K562 (cell line): ENCODE measurements at regions not wholly inside any gene's neighbourhood (a gene's known extent, or its start where the extent isn't known, plus 50 kb on each side); places are given as distances from the start of the nearest gene placed in this dataset.

Source experiments
- ATAC-seq: fragments of 200-7000 bp; cut with Tn5 transposase; 3 replicates; pipeline ENCODE4 v1.9.1; 2020; ENCODE audit warnings: moderate library complexity
- BruUV-seq: library from RNA; stranded (reverse); fragments of 400-500 nt; replicated peaks from 2 replicates; lab custom pipeline; 2021; lab: Mats Ljungman, UMichigan
- CTCF ChIA-PET: fragments of 300-600 bp; formaldehyde crosslinking; extraction: SDS; loops from one replicate; lab custom pipeline; 2021; ENCODE audit warnings: low intra/inter-chr PET ratio; lab: Yijun Ruan, JAX
- POLR2A ChIA-PET: fragments of 300-600, 350-650 bp; sonication (Branson Sonifier 250); formaldehyde crosslinking; extraction: SDS; loops from one replicate; lab custom pipeline; 2021; ENCODE audit warnings: antibody characterized with exemption, inconsistent platforms; lab: Yijun Ruan, JAX
- DNase-seq, 4 experiments: peaks; one replicate each; pipeline versions ENCODE4 v3.0.0 to v3.0.0-alpha.2; 2011 to 2018; ENCODE audit warnings: low spot score in 3 of 4, mixed read lengths in 3 of 4; ENCODE audit errors: extremely low read depth in 1 of 4
- FAIRE-seq: peaks from 2 replicates; lab custom pipeline; 2011; peaks lifted over from hg19 to GRCh38; lab: Jason Lieb, UNC
- H2AFZ ChIP-seq: 2 replicates; pipeline ENCODE4 v1.6.0; 2011; ENCODE audit warnings: low read depth, low read length, control low read depth, inconsistent platforms
- H3K27ac ChIP-seq: fragments of 200-600 bp; 3 replicates; pipeline ENCODE4 v1.8.0; 2011; ENCODE audit warnings: low read depth, mild to moderate bottlenecking, control low read depth, inconsistent platforms, low read length, moderate library complexity, mixed read lengths; ENCODE audit errors: extremely low read depth
- H3K27me3 ChIP-seq, 2 experiments: fragments of 300-600 bp in 1 of 2; 2 replicates in 1 of 2; 3 replicates in 1 of 2; pipeline versions ENCODE4 v1.6.0 to v1.8.0; 2011; ENCODE audit warnings: inconsistent platforms in 2 of 2, low read length in 2 of 2, mild to moderate bottlenecking in 1 of 2, mixed read lengths in 1 of 2, moderate library complexity in 1 of 2; ENCODE audit not compliant: control insufficient read depth in 2 of 2, insufficient read depth in 2 of 2
- H3K36me3 ChIP-seq: fragments of 300-600 bp; 3 replicates; pipeline ENCODE4 v1.8.0; 2011; ENCODE audit warnings: mild to moderate bottlenecking, low read length, inconsistent platforms; ENCODE audit not compliant: control insufficient read depth, insufficient read depth
- H3K4me1 ChIP-seq, 2 experiments: fragments of 200-600 bp in 1 of 2; replicated peaks in 1 of 2; 2 replicates in 1 of 2; 3 replicates in 1 of 2; pipeline versions ENCODE4 v1.5.1 to v1.8.0; 2011; ENCODE audit warnings: inconsistent platforms in 2 of 2, low read length in 2 of 2, mild to moderate bottlenecking in 1 of 2, mixed read lengths in 1 of 2, moderate library complexity in 1 of 2; ENCODE audit not compliant: control insufficient read depth in 2 of 2, insufficient read depth in 2 of 2
- H3K4me2 ChIP-seq: 2 replicates; pipeline ENCODE4 v1.6.1; 2011; ENCODE audit warnings: low read length, control low read depth, inconsistent platforms, mixed read lengths; ENCODE audit not compliant: insufficient read depth
- H3K4me3 ChIP-seq: fragments of 200-600 bp; sonication (generic), shearing (Covaris generic); 2 replicates; pipeline ENCODE4 v1.5.1; 2016; ENCODE audit warnings: control low read depth, inconsistent platforms
- H3K79me2 ChIP-seq: fragments of 200-600 bp; 3 replicates; pipeline ENCODE4 v1.8.0; 2011; ENCODE audit warnings: low read length, inconsistent platforms; ENCODE audit not compliant: control insufficient read depth, insufficient read depth
- H3K9ac ChIP-seq, 2 experiments: 2 replicates each; pipeline versions ENCODE4 v1.6.0 to v1.6.1; 2011; ENCODE audit warnings: low read depth in 2 of 2, low read length in 2 of 2, control low read depth in 1 of 2, inconsistent platforms in 1 of 2, mild to moderate bottlenecking in 1 of 2, mixed read lengths in 1 of 2; ENCODE audit not compliant: insufficient read depth in 1 of 2
- H3K9me1 ChIP-seq: one replicate; pipeline ENCODE4 v1.6.0; 2011; ENCODE audit warnings: inconsistent platforms, mild to moderate bottlenecking, low read length, moderate library complexity; ENCODE audit not compliant: control insufficient read depth, insufficient read depth
- H3K9me3 ChIP-seq: replicated peaks from 2 replicates; pipeline ENCODE4 v1.5.1; 2011; ENCODE audit warnings: low read depth, low read length, inconsistent platforms; ENCODE audit not compliant: control insufficient read depth, insufficient read depth
- H4K20me1 ChIP-seq: replicated peaks from 2 replicates; pipeline ENCODE4 v1.6.1; 2011; ENCODE audit warnings: low read length, inconsistent platforms, mixed read lengths; ENCODE audit not compliant: control insufficient read depth, insufficient read depth
- ELF2 ChIP-seq: fragments of 250-450 bp; sonication (Bioruptor Pico); IDR thresholded peaks from 2 replicates; pipeline ENCODE4 v1.5.0; 2021; ENCODE audit warnings: mild to moderate bottlenecking
- FOXJ3 ChIP-seq: sonication (generic); formaldehyde crosslinking; IDR thresholded peaks from 2 replicates; pipeline ENCODE4 v1.4.0; 2020; ENCODE audit warnings: mild to moderate bottlenecking, missing genetic modification reagents
- IFI16 ChIP-seq: fragments of 250-450 bp; sonication (Bioruptor Pico); IDR thresholded peaks from 2 replicates; pipeline ENCODE4 v2.1.2; 2022; ENCODE audit warnings: mild to moderate bottlenecking, inconsistent platforms
- KLF1 ChIP-seq: fragments of 450-650 bp; IDR thresholded peaks from 2 replicates; pipeline ENCODE4 v1.6.1; 2016; ENCODE audit warnings: missing genetic modification characterization, missing compliant biosample characterization
- PHB ChIP-seq: fragments of 250-450 bp; sonication (Bioruptor Pico); IDR thresholded peaks from 2 replicates; pipeline ENCODE4 v1.5.0; 2021
- TEAD1 ChIP-seq, 2 experiments: fragments of 450-650 bp in 1 of 2; sonication (generic) in 1 of 2; formaldehyde crosslinking; IDR thresholded peaks; 2 replicates each; pipeline versions ENCODE4 v1.4.0 to v1.8.0; 2020 to 2022; ENCODE audit warnings: mild to moderate bottlenecking in 2 of 2, missing genetic modification reagents in 1 of 2
- ZNF589 ChIP-seq: fragments of 200-800 bp; sonication (Bioruptor generic); IDR thresholded peaks from 2 replicates; pipeline ENCODE4 v1.6.1; 2016; ENCODE audit warnings: low read depth, missing genetic modification characterization, missing compliant biosample characterization
- in situ Hi-C: fragments of 300-500 bp; cut with MboI; formaldehyde crosslinking; loops from 4 replicates; pipeline ENCODE4 v1.15.0; 2018; ENCODE audit warnings: inconsistent platforms, mixed read lengths
- intact Hi-C: fragments of 100-400 bp; cut with micrococcal nuclease; formaldehyde crosslinking; loops from 2 replicates; pipeline ENCODE4 v1.14.2; 2022

- no peak for TF ChIP-seq PHB (CRISPR knock-in tag)
Measured at GRCh38 chr20:57848282-57848681, 138.5 kb upstream of the PMEPA1 start (continued).

GRCh38 chr20:57847104-57847503, 137.3 kb upstream of the PMEPA1 start:
- ChIA-PET CTCF (no interaction called here), POLR2A (no interaction called here)
- no peak overlapping the region for H3K27ac ChIP-seq
- TF ChIP-seq FOXJ3 = no peak
- TF ChIP-seq IFI16 (CRISPR knock-in tag) = no peak
- TF ChIP-seq KLF1 (tag) = no peak
- no peak for TF ChIP-seq ZNF589 (CRISPR knock-in tag)
- TF ChIP-seq TEAD1 (CRISPR knock-in tag; IDR thresholded peaks at IDR 0.05) = no peak
- no peak for TF ChIP-seq ELF2 (CRISPR knock-in tag)
- no peak for DNase-seq
- H3K9me1 ChIP-seq = no peaks in the 10 kb centered on the region
- intact Hi-C loops = loop anchor here (10.0 kb wide), 1 partner anchor 192 kb away; no protein-coding TSS in a partner anchor
- no peak overlapping the region for H3K9ac ChIP-seq
- no peaks in the 10 kb centered on the region; a peak in 1 of 5 replicates for H3K27me3 ChIP-seq
- no peak for FAIRE-seq
- H3K9me3 ChIP-seq = no peaks in the 10 kb centered on the region
- no peak overlapping the region for H3K4me3 ChIP-seq
- no TSS peak for BruUV-seq
- H3K4me1 ChIP-seq = no peaks in the 10 kb centered on the region
- in situ Hi-C loops = no loop called here
- no peaks in the 10 kb centered on the region for H3K79me2 ChIP-seq
- H3K36me3 ChIP-seq = no peaks in the 10 kb centered on the region
- ATAC-seq = no peak
- H2AFZ ChIP-seq = no peak overlapping the region
- peaks cover 3% of the 10 kb centered on the region; the same call in 1 of the 2 replicates for H4K20me1 ChIP-seq
- no peak overlapping the region for H3K4me2 ChIP-seq
